Heart left ventricle (tissue), 16 donors: ENCODE measurements at regions not wholly inside any gene's neighbourhood (a gene's known extent, or its start where the extent isn't known, plus 50 kb on each side); places are given as distances from the start of the nearest gene placed in this dataset.

ENCODE experiments used
- ATAC-seq, 4 donors: fragments of 200-7000 bp; cut with Tn5 transposase; one replicate each; pipeline ENCODE4 v1.9.1; 2020 to 2022; ENCODE audit warnings: moderate library complexity in 4 of 4, mild to moderate bottlenecking in 3 of 4, moderate number of reproducible peaks in 1 of 4
- DNase-seq, 5 donors: peaks; one replicate each; pipeline ENCODE4 v3.0.0-alpha.2; 2020
- H3K27ac ChIP-seq, 12 donors: fragments of 200-600 bp; sonication (generic) in 4 of 12; one replicate each; pipeline versions ENCODE4 v1.5.0 to v1.8.0; 2016 to 2022; ENCODE audit warnings: mild to moderate bottlenecking in 2 of 12
- H3K27me3 ChIP-seq, 9 donors: fragments of 200-600 bp; sonication (generic) in 2 of 9; one replicate each; pipeline versions ENCODE4 v1.5.1 to v1.8.0; 2016 to 2022; ENCODE audit warnings: mild to moderate bottlenecking in 3 of 9
- H3K36me3 ChIP-seq, 9 donors: fragments of 200-600 bp; sonication (generic) in 2 of 9; one replicate each; pipeline versions ENCODE4 v1.5.0 to v1.8.0; 2018 to 2022; ENCODE audit warnings: mild to moderate bottlenecking in 2 of 9
- H3K4me1 ChIP-seq, 12 donors: fragments of 200-600 bp; sonication (generic) in 4 of 12; one replicate each; pipeline versions ENCODE4 v1.5.0 to v1.8.0; 2016 to 2022; ENCODE audit warnings: mild to moderate bottlenecking in 3 of 12
- H3K4me3 ChIP-seq, 12 donors: fragments of 200-600 bp; sonication (generic) in 4 of 12; one replicate each; pipeline versions ENCODE4 v1.5.0 to v1.8.0; 2017 to 2022; ENCODE audit warnings: mild to moderate bottlenecking in 9 of 12, moderate library complexity in 4 of 12
- H3K9me3 ChIP-seq, 12 donors: fragments of 200-600 bp; sonication (generic) in 4 of 12; one replicate each; pipeline versions ENCODE4 v1.5.0 to v1.8.0; 2016 to 2022; ENCODE audit warnings: mild to moderate bottlenecking in 1 of 12
- CTCF ChIP-seq, 12 donors: fragments of 200-600 bp; sonication (generic) in 4 of 12; IDR thresholded peaks; one replicate each; pipeline versions ENCODE4 v1.5.0 to v1.8.0; 2018 to 2022; ENCODE audit warnings: antibody characterized with exemption in 12 of 12, mild to moderate bottlenecking in 5 of 12
- POLR2A ChIP-seq, 2 donors: fragments of 450-650 bp; IDR thresholded peaks; one replicate each; pipeline ENCODE4 v1.6.1; 2017; ENCODE audit warnings: antibody characterized with exemption in 2 of 2, mild to moderate bottlenecking in 2 of 2, moderate library complexity in 2 of 2
- WGBS, 4 donors: extraction: QIAGEN DNeasy Blood & Tissue Kit in 2 of 4; methylation state at CpG; one replicate each; pipeline versions ENCODE4 v1.1.5 to v1.1.7; 2013 to 2018; 5-methylcytosine and 5-hydroxymethylcytosine counted together
- intact Hi-C, 10 donors: fragments of 100-400 bp; cut with DNase I; formaldehyde crosslinking; loops; one replicate each; pipeline versions ENCODE4 v1.11.1 to v1.14.2; 2022
- donor health status: ischemic (EF 13 %, LVEDD 7.1; RV severe dilation, severe dysfunction).
- donor health status: healthy with polysubstance abuse.
- donor health status: DM: no; HTN: yes; CAD: no.
- donor health status: DM: no; HTN: no; CAD: no.
- donor health status: ischemic (EF 25% LVEDD 6.9; RV normal size, moderate dysfunction).
- donor health status: ischemic (EF 25% LVEDD 5.7; RV mildly dilated, moderate dysfunction).
- donor health status: healthy.
- donor health status: DM: yes; HTN: yes; CAD: no.
- donor health status: ischemic (EF 35%, LVEDD 5.7; RV mildly dilated, moderate dysfunction).
- donor health status: nonischemic (EF 11% LVEDD 7.7; RV severe dilation, severe dysfunction).
- donor health status: DM: yes; HTN: yes; CAD: no.
- donor health status: PGD.
- donor health status: ischemic (EF 29% LVEDD 5.4; RV normal size, mild dysfunction).
- donor health status: nonischemic (EF 23%, LVEDD 6.1; RV moderate dilation, normal function).

GRCh38 chr13:100842136-100842535 lies 167.5 kb upstream of the TMTC4 start:
- Histone ChIP-seq H3K4me1 (no peaks in the 10 kb centered on the region), H3K4me3 (no peak overlapping the region), H3K27me3 (no peaks in the 10 kb centered on the region), H3K27ac (no peak overlapping the region), H3K9me3 (no peaks in the 10 kb centered on the region), H3K36me3 (no peaks in the 10 kb centered on the region)
- TF ChIP-seq POLR2A (IDR thresholded peaks at IDR 0.05) (no peak), CTCF (IDR thresholded peaks at IDR 0.05) (no peak)
- ATAC-seq, result no peak
- WGBS, 4 donors, result 72 to 95% (median 93%) methylated on average over 1 of the region's 1 CpG
- intact Hi-C loops, result no loop called here
- DNase-seq, result no peak

- H3K27ac ChIP-seq, result no peak overlapping the region
- no peak for ATAC-seq
Observed at GRCh38 chr13:100838387-100838786, 163.8 kb upstream of the TMTC4 start.

GRCh38 chr13:100837631-100838030 lies 163.0 kb upstream of the TMTC4 start:
- no peak overlapping the region for H3K27ac ChIP-seq
- no peaks in the 10 kb centered on the region for H3K36me3 ChIP-seq
- no peaks in the 10 kb centered on the region for H3K9me3 ChIP-seq
- intact Hi-C loops, result no loop called here
- no peaks in the 10 kb centered on the region for H3K4me1 ChIP-seq
- no peak overlapping the region for H3K4me3 ChIP-seq
- TF ChIP-seq CTCF (IDR thresholded peaks at IDR 0.05) (no peak), POLR2A (IDR thresholded peaks at IDR 0.05) (no peak)
- DNase-seq, result no peak
- WGBS, 4 donors, result 45 to 71% (median 62%) methylated on average over 1 of the region's 1 CpG
- no peak for ATAC-seq
- no peaks in the 10 kb centered on the region for H3K27me3 ChIP-seq

More at GRCh38 chr13:100838387-100838786, 163.8 kb upstream of the TMTC4 start:
- Histone ChIP-seq H3K9me3 (no peaks in the 10 kb centered on the region), H3K4me1 (no peaks in the 10 kb centered on the region), H3K36me3 (no peaks in the 10 kb centered on the region), H3K27me3 (no peaks in the 10 kb centered on the region), H3K4me3 (no peak overlapping the region)
- intact Hi-C loops, result no loop called here
- no peak for DNase-seq
- WGBS, 4 donors, result 85 to 95% (median 91%) methylated on average over 2 of the region's 2 CpGs
- no peak for TF ChIP-seq CTCF (IDR thresholded peaks at IDR 0.05)
- no peak for TF ChIP-seq POLR2A (IDR thresholded peaks at IDR 0.05)

- WGBS, 4 donors, result 56 to 74% (median 69%) methylated on average over 4 of the region's 4 CpGs
- no peaks in the 10 kb centered on the region for H3K36me3 ChIP-seq
- intact Hi-C loops, result no loop called here
- DNase-seq, result no peak
- TF ChIP-seq CTCF (IDR thresholded peaks at IDR 0.05) (no peak), POLR2A (IDR thresholded peaks at IDR 0.05) (no peak)
- H3K27ac ChIP-seq, result no peak overlapping the region
- H3K27me3 ChIP-seq, result no peaks in the 10 kb centered on the region
- ATAC-seq, result no peak
- no peaks in the 10 kb centered on the region for H3K4me1 ChIP-seq
- no peaks in the 10 kb centered on the region for H3K9me3 ChIP-seq
- H3K4me3 ChIP-seq, result no peak overlapping the region
Observed at GRCh38 chr13:100836711-100837110, 162.1 kb upstream of the TMTC4 start.
